ENCODE measurements at regions not wholly inside any gene's neighbourhood (a gene's known extent, or its start where the extent isn't known, plus 50 kb on each side); places are given as distances from the start of the nearest gene placed in this dataset.

GRCh38 chr20:19012676-19013075 lies 199.1 kb downstream of the SCP2D1 start:
- DNase-seq (ENCODE audit: low read depth in 1 of 2, low spot score in 1 of 2), result peak in 1 of 2 experiments; percentile 34
- TF ChIP-seq GABPA (IDR thresholded peaks at IDR 0.05; ENCODE audit: low read depth), result no peak
- no peak for TF ChIP-seq CTCF (IDR thresholded peaks at IDR 0.05; ENCODE audit: insufficient read depth, low read length)
- no peak for TF ChIP-seq SPI1 (IDR thresholded peaks at IDR 0.05; ENCODE audit: borderline replicate concordance, low read depth)
- TF ChIP-seq REST (IDR thresholded peaks at IDR 0.05; ENCODE audit: insufficient replicate concordance, low read depth), result no peak
- no peak for TF ChIP-seq POLR2AphosphoS5 (IDR thresholded peaks at IDR 0.05; ENCODE audit: low read depth)
- no peak overlapping the region for H3K27ac ChIP-seq (replicated peaks)
- no peaks in the 10 kb centered on the region for H3K27me3 ChIP-seq (ENCODE audit: insufficient read depth, poor library complexity, severe bottlenecking)
- H3K4me3 ChIP-seq (replicated peaks; ENCODE audit: insufficient read depth, low read length), result no peak overlapping the region

- no peaks in the 10 kb centered on the region for H3K27me3 ChIP-seq (ENCODE audit: insufficient read depth, poor library complexity, severe bottlenecking)
- DNase-seq (ENCODE audit: low read depth in 1 of 2, low spot score in 1 of 2), result no peak
- H3K27ac ChIP-seq (replicated peaks), result no peak overlapping the region
- no peak overlapping the region for H3K4me3 ChIP-seq (replicated peaks; ENCODE audit: insufficient read depth, low read length)
- no peak for TF ChIP-seq CTCF (IDR thresholded peaks at IDR 0.05; ENCODE audit: insufficient read depth, low read length)
- TF ChIP-seq GABPA (IDR thresholded peaks at IDR 0.05; ENCODE audit: low read depth), result no peak
- no peak for TF ChIP-seq POLR2AphosphoS5 (IDR thresholded peaks at IDR 0.05; ENCODE audit: low read depth)
- no peak for TF ChIP-seq SPI1 (IDR thresholded peaks at IDR 0.05; ENCODE audit: borderline replicate concordance, low read depth)
- no peak for TF ChIP-seq REST (IDR thresholded peaks at IDR 0.05; ENCODE audit: insufficient replicate concordance, low read depth)
Measured at GRCh38 chr20:19013907-19014306, 198.5 kb upstream of the SLC24A3 start.

- no peak for TF ChIP-seq REST (IDR thresholded peaks at IDR 0.05; ENCODE audit: insufficient replicate concordance, low read depth)
- no peak for TF ChIP-seq SPI1 (IDR thresholded peaks at IDR 0.05; ENCODE audit: borderline replicate concordance, low read depth)
- no peak for TF ChIP-seq GABPA (IDR thresholded peaks at IDR 0.05; ENCODE audit: low read depth)
- TF ChIP-seq CTCF (IDR thresholded peaks at IDR 0.05; ENCODE audit: insufficient read depth, low read length), result no peak
- TF ChIP-seq POLR2AphosphoS5 (IDR thresholded peaks at IDR 0.05; ENCODE audit: low read depth), result no peak
- Histone ChIP-seq H3K27ac (replicated peaks) (no peak overlapping the region), H3K4me3 (replicated peaks; ENCODE audit: insufficient read depth, low read length) (no peak overlapping the region), H3K27me3 (ENCODE audit: insufficient read depth, poor library complexity, severe bottlenecking) (no peaks in the 10 kb centered on the region)
- DNase-seq (ENCODE audit: low read depth in 1 of 2, low spot score in 1 of 2), result peak in 1 of 2 experiments; percentile 27
Measured at GRCh38 chr20:19015351-19016139, 196.9 kb upstream of the SLC24A3 start.

All from HL-60 (cell line).